DMS 273 treated with DMSO at 0.1 percent for 48 hours (cell line): ENCODE measurements at regions not wholly inside any gene's neighbourhood (a gene's known extent, or its start where the extent isn't known, plus 50 kb on each side); places are given as distances from the start of the nearest gene placed in this dataset.
"Not testable (repeated sequence)": the region's sequence is repeated elsewhere in the genome, so short reads cannot be mapped to it uniquely, and the experiment has no call there.

Experiments used
- DNase-seq: peaks from one replicate; lab custom pipeline; 2025; lab: John Stamatoyannopoulos, UW

GRCh38 chr20:30164389-30164788 lies 1093.1 kb upstream of the DEFB115 start:
- DNase-seq, result not testable (repeated sequence)

- DNase-seq, result no peak
These were observed 1089.9 kb upstream of the DEFB115 start for GRCh38 chr20:30167540-30167939.

- no peak for DNase-seq
These were observed 1089.3 kb upstream of the DEFB115 start for GRCh38 chr20:30168025-30168799.

GRCh38 chr20:30168800-30169138 lies 1088.7 kb upstream of the DEFB115 start:
- no peak for DNase-seq

GRCh38 chr20:30175681-30176080 lies 1081.8 kb upstream of the DEFB115 start:
- no peak for DNase-seq

- DNase-seq, result not testable (repeated sequence)
These were observed 1074.3 kb upstream of the DEFB115 start for GRCh38 chr20:30183124-30183523.

GRCh38 chr20:30191785-30192184 lies 1065.7 kb upstream of the DEFB115 start:
- not testable (repeated sequence) for DNase-seq

GRCh38 chr20:30234477-30234876 lies 1023.0 kb upstream of the DEFB115 start:
- not testable (repeated sequence) for DNase-seq

- not testable (repeated sequence) for DNase-seq
These were observed 982.4 kb upstream of the DEFB115 start for GRCh38 chr20:30275073-30275472.

- no peak for DNase-seq
These were observed 975.8 kb upstream of the DEFB115 start for GRCh38 chr20:30281584-30282197.

GRCh38 chr20:30283476-30284280 lies 973.8 kb upstream of the DEFB115 start:
- not testable (repeated sequence) for DNase-seq

- no peak for DNase-seq
These were observed 973.1 kb upstream of the DEFB115 start for GRCh38 chr20:30284281-30284905.

GRCh38 chr20:30285677-30286076 lies 971.8 kb upstream of the DEFB115 start:
- DNase-seq, result no peak

GRCh38 chr20:30286157-30286556 lies 971.3 kb upstream of the DEFB115 start:
- DNase-seq, result no peak

- not testable (repeated sequence) for DNase-seq
These were observed 970.0 kb upstream of the DEFB115 start for GRCh38 chr20:30287459-30287858.

GRCh38 chr20:30288346-30288745 lies 969.1 kb upstream of the DEFB115 start:
- DNase-seq, result no peak

- DNase-seq, result not testable (repeated sequence)
These were observed 968.4 kb upstream of the DEFB115 start for GRCh38 chr20:30289049-30289448.

- DNase-seq, result not testable (repeated sequence)
These were observed 967.7 kb upstream of the DEFB115 start for GRCh38 chr20:30289711-30290141.

- DNase-seq, result not testable (repeated sequence)
These were observed 967.0 kb upstream of the DEFB115 start for GRCh38 chr20:30290361-30291063.

GRCh38 chr20:30291064-30291379 lies 966.4 kb upstream of the DEFB115 start:
- not testable (repeated sequence) for DNase-seq

GRCh38 chr20:30291686-30292085 lies 965.8 kb upstream of the DEFB115 start:
- DNase-seq, result not testable (repeated sequence)

- DNase-seq, result not testable (repeated sequence)
These were observed 962.1 kb upstream of the DEFB115 start for GRCh38 chr20:30295396-30295795.
